ENCODE measurements at regions not wholly inside any gene's neighbourhood (a gene's known extent, or its start where the extent isn't known, plus 50 kb on each side); places are given as distances from the start of the nearest gene placed in this dataset.

- Mint-ChIP-seq H3K27ac (no peak overlapping the region), H3K36me3 (no peaks in the 10 kb centered on the region), H3K9me3 (peaks cover 9 to 17% of the 10 kb centered on the region in 2 donors)
- ATAC-seq = peak in 1 of 2 donors; percentile 32
- DNase-seq (ENCODE audit: low spot score in 2 of 2) = no peak
These were observed 246.6 kb upstream of the AADAT start for GRCh38 chr4:170336238-170336775.

- H3K36me3 Mint-ChIP-seq = no peaks in the 10 kb centered on the region
- DNase-seq (ENCODE audit: low spot score in 2 of 2) = no peak
- peaks cover 13 to 22% of the 10 kb centered on the region in 2 donors for H3K9me3 Mint-ChIP-seq
- ATAC-seq = no peak
- H3K27ac Mint-ChIP-seq = no peak overlapping the region
These were observed 235.8 kb upstream of the AADAT start for GRCh38 chr4:170325599-170325998.

GRCh38 chr4:170323623-170324022 is 233.9 kb upstream of the AADAT start:
- no peaks in the 10 kb centered on the region for H3K36me3 Mint-ChIP-seq
- peaks cover 16 to 18% of the 10 kb centered on the region in 2 donors for H3K9me3 Mint-ChIP-seq
- no peak overlapping the region for H3K27ac Mint-ChIP-seq
- DNase-seq (ENCODE audit: low spot score in 2 of 2) = no peak
- ATAC-seq = no peak

- ATAC-seq = no peak
- peaks cover 0 to 11% of the 10 kb centered on the region in 2 donors for H3K9me3 Mint-ChIP-seq
- no peak for DNase-seq (ENCODE audit: low spot score in 2 of 2)
- H3K36me3 Mint-ChIP-seq = no peaks in the 10 kb centered on the region
- H3K27ac Mint-ChIP-seq = no peak overlapping the region
These were observed 217.4 kb upstream of the AADAT start for GRCh38 chr4:170307182-170307581.

- Mint-ChIP-seq H3K27ac (no peak overlapping the region), H3K36me3 (no peaks in the 10 kb centered on the region), H3K9me3 (peaks cover 0 to 11% of the 10 kb centered on the region in 2 donors)
- ATAC-seq (no peak), DNase-seq (ENCODE audit: low spot score in 2 of 2) (no peak)
These were observed 216.5 kb upstream of the AADAT start for GRCh38 chr4:170306208-170306607.

- no peak for DNase-seq (ENCODE audit: low spot score in 2 of 2)
- H3K9me3 Mint-ChIP-seq = peaks cover 4 to 11% of the 10 kb centered on the region in 2 donors
- no peaks in the 10 kb centered on the region for H3K36me3 Mint-ChIP-seq
- no peak for ATAC-seq
- H3K27ac Mint-ChIP-seq = no peak overlapping the region
These were observed 215.9 kb upstream of the AADAT start for GRCh38 chr4:170305627-170306026.

- Mint-ChIP-seq H3K27ac (no peak overlapping the region), H3K9me3 (peaks cover 0 to 12% of the 10 kb centered on the region in 2 donors), H3K36me3 (no peaks in the 10 kb centered on the region)
- DNase-seq (ENCODE audit: low spot score in 2 of 2) (no peak), ATAC-seq (no peak)
These were observed 191.3 kb upstream of the AADAT start for GRCh38 chr4:170281027-170281426.

GRCh38 chr4:170278460-170278859 is 188.7 kb upstream of the AADAT start:
- Mint-ChIP-seq H3K9me3 (peaks cover 0 to 12% of the 10 kb centered on the region in 2 donors), H3K27ac (no peak overlapping the region), H3K36me3 (no peaks in the 10 kb centered on the region)
- ATAC-seq = no peak
- DNase-seq (ENCODE audit: low spot score in 2 of 2) = no peak

GRCh38 chr4:170274616-170275015 is 184.9 kb upstream of the AADAT start:
- DNase-seq (ENCODE audit: low spot score in 2 of 2) (no peak), ATAC-seq (no peak)
- Mint-ChIP-seq H3K9me3 (peaks cover 0 to 12% of the 10 kb centered on the region in 2 donors), H3K36me3 (no peaks in the 10 kb centered on the region), H3K27ac (no peak overlapping the region)

GRCh38 chr4:170272959-170273358 is 183.2 kb upstream of the AADAT start:
- H3K27ac Mint-ChIP-seq = no peak overlapping the region
- no peaks in the 10 kb centered on the region for H3K36me3 Mint-ChIP-seq
- no peak for DNase-seq (ENCODE audit: low spot score in 2 of 2)
- ATAC-seq = no peak
- peaks cover 0 to 5% of the 10 kb centered on the region in 2 donors for H3K9me3 Mint-ChIP-seq

- ATAC-seq = no peak
- no peak for DNase-seq (ENCODE audit: low spot score in 2 of 2)
- Mint-ChIP-seq H3K27ac (no peak overlapping the region), H3K36me3 (no peaks in the 10 kb centered on the region), H3K9me3 (peaks cover 0 to 5% of the 10 kb centered on the region in 2 donors)
These were observed 182.0 kb upstream of the AADAT start for GRCh38 chr4:170271723-170272122.

- H3K9me3 Mint-ChIP-seq = peaks cover 4 to 9% of the 10 kb centered on the region in 2 donors
- H3K27ac Mint-ChIP-seq = no peak overlapping the region
- H3K36me3 Mint-ChIP-seq = no peaks in the 10 kb centered on the region
- ATAC-seq = no peak
- DNase-seq (ENCODE audit: low spot score in 2 of 2) = no peak
These were observed 180.9 kb upstream of the AADAT start for GRCh38 chr4:170270628-170271027.

GRCh38 chr4:170269950-170270349 is 180.2 kb upstream of the AADAT start:
- DNase-seq (ENCODE audit: low spot score in 2 of 2) = no peak
- Mint-ChIP-seq H3K36me3 (no peaks in the 10 kb centered on the region), H3K27ac (no peak overlapping the region), H3K9me3 (peaks cover 4 to 9% of the 10 kb centered on the region in 2 donors)
- no peak for ATAC-seq

- no peaks in the 10 kb centered on the region for H3K9me3 Mint-ChIP-seq
- peak in 1 of 2 donors; percentile 58 for DNase-seq (ENCODE audit: low spot score in 2 of 2)
- no peaks in the 10 kb centered on the region for H3K36me3 Mint-ChIP-seq
- H3K27ac Mint-ChIP-seq = no peak overlapping the region
- peak; percentile 44 to 90 for ATAC-seq
These were observed 169.9 kb upstream of the AADAT start for GRCh38 chr4:170259631-170260153.

GRCh38 chr4:170256807-170257206 is 167.1 kb upstream of the AADAT start:
- no peak overlapping the region for H3K27ac Mint-ChIP-seq
- no peaks in the 10 kb centered on the region for H3K36me3 Mint-ChIP-seq
- ATAC-seq (no peak), DNase-seq (ENCODE audit: low spot score in 2 of 2) (no peak)
- H3K9me3 Mint-ChIP-seq = peaks cover 0 to 4% of the 10 kb centered on the region in 2 donors

GRCh38 chr4:170248576-170248975 is 158.8 kb upstream of the AADAT start:
- H3K9me3 Mint-ChIP-seq = peaks cover 0 to 2% of the 10 kb centered on the region in 2 donors
- ATAC-seq (no peak), DNase-seq (ENCODE audit: low spot score in 2 of 2) (no peak)
- no peak overlapping the region for H3K27ac Mint-ChIP-seq
- no peaks in the 10 kb centered on the region for H3K36me3 Mint-ChIP-seq

GRCh38 chr4:170248029-170248428 is 158.3 kb upstream of the AADAT start:
- DNase-seq (ENCODE audit: low spot score in 2 of 2) (no peak), ATAC-seq (no peak)
- no peaks in the 10 kb centered on the region for H3K9me3 Mint-ChIP-seq
- H3K36me3 Mint-ChIP-seq = no peaks in the 10 kb centered on the region
- H3K27ac Mint-ChIP-seq = no peak overlapping the region

GRCh38 chr4:170247596-170247995 is 157.8 kb upstream of the AADAT start:
- ATAC-seq = no peak
- H3K36me3 Mint-ChIP-seq = no peaks in the 10 kb centered on the region
- no peak for DNase-seq (ENCODE audit: low spot score in 2 of 2)
- no peak overlapping the region for H3K27ac Mint-ChIP-seq
- H3K9me3 Mint-ChIP-seq = no peaks in the 10 kb centered on the region
